ENCODE measurements at regions not wholly inside any gene's neighbourhood (a gene's known extent, or its start where the extent isn't known, plus 50 kb on each side); places are given as distances from the start of the nearest gene placed in this dataset.

- ATAC-seq = peak in 1 of 2 donors; percentile 77
- intact Hi-C loops (cut with DNase I; ENCODE audit: low total_unique reads) (no loop called here), in situ Hi-C loops (cut with MboI; ENCODE audit: low sequenced_read_pairs in 4 of 4) (no loop called here)
- no peak for DNase-seq
- Histone ChIP-seq H3K4me3 (no peak overlapping the region), H3K27ac (no peak overlapping the region), H3K36me3 (no peaks in the 10 kb centered on the region), H3K9me3 (no peaks in the 10 kb centered on the region), H3K27me3 (no peaks in the 10 kb centered on the region), H3K4me1 (peaks cover 0 to 4% of the 10 kb centered on the region in 2 donors)
- TF ChIP-seq CTCF (IDR thresholded peaks at IDR 0.05 in 4 of 5, conservative IDR thresholded peaks at IDR 0.05 in 1 of 5) (no peak), POLR2A (IDR thresholded peaks at IDR 0.05) (no peak)
Observed at GRCh38 chr9:3035579-3036332, 191.9 kb upstream of the PUM3 start.

DNA sequence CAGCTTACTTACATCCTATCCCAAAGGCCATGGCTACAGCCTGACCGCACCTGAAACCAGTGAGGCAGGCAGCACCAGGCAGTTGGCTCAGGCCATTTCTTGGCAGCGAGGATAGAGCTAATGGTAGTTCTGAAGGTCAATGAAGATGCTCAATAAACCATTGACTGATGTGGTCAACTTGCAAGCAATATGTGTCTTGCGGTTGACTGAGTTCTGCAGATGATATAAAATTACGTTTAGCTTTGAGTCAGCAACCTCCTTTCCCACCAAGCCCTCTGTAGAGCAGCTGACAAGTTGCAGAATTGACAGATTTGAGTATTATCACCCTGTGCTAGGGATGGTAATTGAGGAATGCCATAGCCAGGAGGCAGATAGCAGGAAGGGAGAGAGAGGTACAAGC lies 189.0 kb upstream of the PUM3 start:
- intact Hi-C loops (cut with DNase I; ENCODE audit: low total_unique reads) = no loop called here

DNA sequence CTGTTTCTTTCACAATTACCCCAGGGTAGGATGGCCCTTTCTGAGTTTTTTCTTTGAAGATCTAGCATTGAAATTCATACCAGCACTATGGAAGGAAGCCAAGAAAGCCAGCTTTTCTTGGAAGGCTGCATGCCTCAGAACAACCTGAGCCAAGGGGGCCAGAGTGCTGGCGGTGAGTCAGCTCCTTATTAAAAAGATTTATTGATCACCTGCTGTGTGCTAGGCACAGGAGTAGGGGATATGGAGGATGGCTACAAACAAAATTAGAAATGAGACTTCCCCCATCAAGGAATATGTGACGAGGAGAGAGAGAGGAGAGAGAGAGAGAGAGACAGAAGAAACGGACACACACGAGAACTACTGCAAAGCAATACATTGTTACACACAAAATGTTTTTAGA lies 184.6 kb upstream of the PUM3 start:
- in situ Hi-C loops (cut with MboI; ENCODE audit: low sequenced_read_pairs in 4 of 4) = no loop called here
- no peak overlapping the region for H3K27ac ChIP-seq
- no peaks in the 10 kb centered on the region for H3K9me3 ChIP-seq
- TF ChIP-seq POLR2A (IDR thresholded peaks at IDR 0.05) (no peak), CTCF (IDR thresholded peaks at IDR 0.05 in 4 of 5, conservative IDR thresholded peaks at IDR 0.05 in 1 of 5) (no peak)
- H3K36me3 ChIP-seq = no peaks in the 10 kb centered on the region
- no peak for ATAC-seq
- H3K4me3 ChIP-seq = no peak overlapping the region
- H3K27me3 ChIP-seq = no peaks in the 10 kb centered on the region
- no peaks in the 10 kb centered on the region for H3K4me1 ChIP-seq
- intact Hi-C loops (cut with DNase I; ENCODE audit: low total_unique reads) = no loop called here
- no peak for DNase-seq

More for the DNA sequence above, 189.0 kb upstream of the PUM3 start:
- Histone ChIP-seq H3K9me3 (no peaks in the 10 kb centered on the region), H3K27me3 (no peaks in the 10 kb centered on the region), H3K4me3 (no peak overlapping the region), H3K4me1 (peaks cover 0 to 4% of the 10 kb centered on the region in 2 donors), H3K27ac (no peak overlapping the region), H3K36me3 (no peaks in the 10 kb centered on the region)
- ATAC-seq (no peak), DNase-seq (no peak)
- TF ChIP-seq CTCF (IDR thresholded peaks at IDR 0.05 in 4 of 5, conservative IDR thresholded peaks at IDR 0.05 in 1 of 5) = no peak
- no peak for TF ChIP-seq POLR2A (IDR thresholded peaks at IDR 0.05)
- in situ Hi-C loops (cut with MboI; ENCODE audit: low sequenced_read_pairs in 4 of 4) = no loop called here

GRCh38 chr9:3027210-3027609 lies 183.3 kb upstream of the PUM3 start:
- Histone ChIP-seq H3K4me3 (no peak overlapping the region), H3K9me3 (no peaks in the 10 kb centered on the region), H3K27me3 (no peaks in the 10 kb centered on the region), H3K36me3 (no peaks in the 10 kb centered on the region), H3K27ac (no peak overlapping the region), H3K4me1 (no peaks in the 10 kb centered on the region)
- DNase-seq (no peak), ATAC-seq (no peak)
- intact Hi-C loops (cut with DNase I; ENCODE audit: low total_unique reads) (no loop called here), in situ Hi-C loops (cut with MboI; ENCODE audit: low sequenced_read_pairs in 4 of 4) (no loop called here)
- TF ChIP-seq CTCF (IDR thresholded peaks at IDR 0.05 in 4 of 5, conservative IDR thresholded peaks at IDR 0.05 in 1 of 5) (no peak), POLR2A (IDR thresholded peaks at IDR 0.05) (no peak)

DNA sequence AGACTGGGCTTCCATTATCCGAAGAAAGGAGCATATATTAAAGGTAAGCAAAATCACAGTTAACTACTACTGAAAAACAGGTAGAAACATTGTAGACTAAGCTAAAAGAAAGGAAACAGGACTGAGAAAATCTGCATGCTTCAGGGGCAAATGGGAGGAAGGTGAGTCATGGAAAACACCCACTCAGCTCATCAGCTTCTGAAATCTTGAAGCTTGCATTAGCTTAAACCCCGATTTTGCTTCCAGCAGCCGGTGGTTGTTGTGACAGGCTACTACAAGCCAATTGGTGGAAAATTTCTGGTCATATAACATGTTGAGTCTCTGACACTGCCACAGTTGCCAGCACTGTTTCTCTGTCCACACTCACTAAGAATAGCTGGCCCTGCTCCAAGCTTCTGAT lies 179.6 kb upstream of the PUM3 start:
- in situ Hi-C loops (cut with MboI; ENCODE audit: low sequenced_read_pairs in 4 of 4) (no loop called here), intact Hi-C loops (cut with DNase I; ENCODE audit: low total_unique reads) (no loop called here)
- no peak for DNase-seq
- no peak for ATAC-seq
- TF ChIP-seq POLR2A (IDR thresholded peaks at IDR 0.05) = no peak
- TF ChIP-seq CTCF (IDR thresholded peaks at IDR 0.05 in 4 of 5, conservative IDR thresholded peaks at IDR 0.05 in 1 of 5) = no peak
- Histone ChIP-seq H3K4me1 (peaks cover 0 to 11% of the 10 kb centered on the region in 2 donors), H3K27me3 (no peaks in the 10 kb centered on the region), H3K4me3 (no peak overlapping the region), H3K36me3 (no peaks in the 10 kb centered on the region), H3K27ac (no peak overlapping the region), H3K9me3 (no peaks in the 10 kb centered on the region)

Measured in gastrocnemius medialis (tissue), 4 donors.